A673 (cell line): ENCODE measurements at regions not wholly inside any gene's neighbourhood (a gene's known extent, or its start where the extent isn't known, plus 50 kb on each side); places are given as distances from the start of the nearest gene placed in this dataset.

Source experiments
- EZH2 ChIP-seq: fragments of 200-600 bp; sonication (generic); IDR thresholded peaks from 2 replicates; pipeline ENCODE4 v1.6.1; 2017; ENCODE audit warnings: borderline replicate concordance, low read depth, mild to moderate bottlenecking, mixed read lengths, antibody characterized with exemption, low read length; ENCODE audit not compliant: poor library complexity, severe bottlenecking
- TF ChIP-seq, protein P1 (sequence below): fragments of 300-800, 200-600 bp; sonication (generic); conservative IDR thresholded peaks from 2 replicates; pipeline ENCODE4 v1.5.1; 2017; ENCODE audit warnings: low read depth, mild to moderate bottlenecking, antibody characterized with exemption, low read length, moderate library complexity, mixed read lengths

DNA sequence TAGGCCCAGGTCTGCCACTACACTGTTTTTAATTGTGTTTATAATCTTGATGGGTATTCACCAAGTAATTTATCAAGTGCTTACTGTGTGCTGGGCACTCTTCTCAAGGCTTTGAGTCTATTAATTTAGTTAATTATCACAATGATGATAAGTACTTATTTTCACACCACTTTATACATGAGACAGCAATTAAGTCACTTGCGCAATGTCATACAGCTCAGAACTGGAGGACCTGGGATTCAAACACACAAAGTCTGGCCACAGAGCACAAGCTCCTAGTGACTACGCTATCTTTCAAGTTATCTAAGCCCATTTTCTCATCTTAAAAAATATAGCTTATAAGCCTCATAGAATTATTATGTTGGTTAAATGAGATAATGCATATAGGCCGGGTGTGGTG, 85.0 kb downstream of the LLPH start:
- no peak for TF ChIP-seq EZH2
- TF ChIP-seq, protein P1, sequence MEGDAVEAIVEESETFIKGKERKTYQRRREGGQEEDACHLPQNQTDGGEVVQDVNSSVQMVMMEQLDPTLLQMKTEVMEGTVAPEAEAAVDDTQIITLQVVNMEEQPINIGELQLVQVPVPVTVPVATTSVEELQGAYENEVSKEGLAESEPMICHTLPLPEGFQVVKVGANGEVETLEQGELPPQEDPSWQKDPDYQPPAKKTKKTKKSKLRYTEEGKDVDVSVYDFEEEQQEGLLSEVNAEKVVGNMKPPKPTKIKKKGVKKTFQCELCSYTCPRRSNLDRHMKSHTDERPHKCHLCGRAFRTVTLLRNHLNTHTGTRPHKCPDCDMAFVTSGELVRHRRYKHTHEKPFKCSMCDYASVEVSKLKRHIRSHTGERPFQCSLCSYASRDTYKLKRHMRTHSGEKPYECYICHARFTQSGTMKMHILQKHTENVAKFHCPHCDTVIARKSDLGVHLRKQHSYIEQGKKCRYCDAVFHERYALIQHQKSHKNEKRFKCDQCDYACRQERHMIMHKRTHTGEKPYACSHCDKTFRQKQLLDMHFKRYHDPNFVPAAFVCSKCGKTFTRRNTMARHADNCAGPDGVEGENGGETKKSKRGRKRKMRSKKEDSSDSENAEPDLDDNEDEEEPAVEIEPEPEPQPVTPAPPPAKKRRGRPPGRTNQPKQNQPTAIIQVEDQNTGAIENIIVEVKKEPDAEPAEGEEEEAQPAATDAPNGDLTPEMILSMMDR, result no peak
